Gastroesophageal sphincter (tissue), 4 donors: ENCODE measurements at regions not wholly inside any gene's neighbourhood (a gene's known extent, or its start where the extent isn't known, plus 50 kb on each side); places are given as distances from the start of the nearest gene placed in this dataset.

ENCODE experiments used
- ATAC-seq: fragments of 150-250 bp; one replicate; pipeline ENCODE4 v1.9.1; 2016; ENCODE audit warnings: mild to moderate bottlenecking, moderate library complexity
- H3K27ac ChIP-seq, 4 donors: fragments of 200-600 bp; sonication (generic) in 3 of 4; 1 replicate in 3 of 4; 2 replicates in 1 of 4; pipeline ENCODE4 v1.5.1; 2016 to 2019
- H3K27me3 ChIP-seq: fragments of 200-600 bp; sonication (generic); one replicate; pipeline ENCODE4 v1.5.1; 2019
- H3K36me3 ChIP-seq, 2 donors: fragments of 200-600 bp; sonication (generic); one replicate each; pipeline ENCODE4 v1.5.1; 2019; ENCODE audit warnings: control low read depth in 1 of 2
- H3K4me1 ChIP-seq, 3 donors: fragments of 200-600 bp; sonication (generic); 1 replicate in 2 of 3; 2 replicates in 1 of 3; pipeline ENCODE4 v1.5.1; 2016 to 2019; ENCODE audit warnings: control low read depth in 2 of 3
- H3K4me3 ChIP-seq, 2 donors: fragments of 200-600 bp; sonication (generic); one replicate each; pipeline ENCODE4 v1.5.1; 2019; ENCODE audit warnings: mild to moderate bottlenecking in 1 of 2, moderate library complexity in 1 of 2
- H3K9me3 ChIP-seq, 3 donors: fragments of 200-600 bp; sonication (generic); one replicate each; pipeline ENCODE4 v1.5.1; 2017 to 2019; ENCODE audit warnings: control low read depth in 2 of 3
- CTCF ChIP-seq, 4 experiments: fragments of 200-600 bp in 2 of 4; fragments of 450-650 bp in 2 of 4; sonication (generic) in 1 of 4; IDR thresholded peaks; one replicate each; pipeline ENCODE4 v1.5.1; 2017 to 2019; ENCODE audit warnings: antibody characterized with exemption in 4 of 4, mild to moderate bottlenecking in 2 of 4, moderate library complexity in 2 of 4
- EP300 ChIP-seq: sonication (generic); formaldehyde crosslinking; IDR thresholded peaks from one replicate; pipeline ENCODE4 v1.6.1; 2017; ENCODE audit warnings: antibody characterized with exemption, mild to moderate bottlenecking
- POLR2A ChIP-seq, 2 donors: fragments of 450-650 bp; IDR thresholded peaks; one replicate each; pipeline ENCODE4 v1.6.1; 2017; ENCODE audit warnings: antibody characterized with exemption in 2 of 2, mild to moderate bottlenecking in 2 of 2, moderate library complexity in 1 of 2
- POLR2AphosphoS5 ChIP-seq: sonication (generic); formaldehyde crosslinking; IDR thresholded peaks from one replicate; pipeline ENCODE4 v1.6.1; 2017; ENCODE audit warnings: antibody characterized with exemption
- WGBS, 2 donors: methylation state at CpG; one replicate each; pipeline ENCODE4 v1.1.5; 2018; ENCODE audit warnings: low coverage in 1 of 2; 5-methylcytosine and 5-hydroxymethylcytosine counted together

- Histone ChIP-seq H3K9me3 (no peaks in the 10 kb centered on the region), H3K27ac (no peak overlapping the region), H3K4me3 (no peak overlapping the region), H3K36me3 (no peaks in the 10 kb centered on the region), H3K4me1 (no peaks in the 10 kb centered on the region), H3K27me3 (no peaks in the 10 kb centered on the region)
- no peak for ATAC-seq
- WGBS, 2 donors: 24 to 29% methylated on average over 3 of the region's 3 CpGs
- TF ChIP-seq CTCF (IDR thresholded peaks at IDR 0.05): no peak
- no peak for TF ChIP-seq POLR2A (IDR thresholded peaks at IDR 0.05)
- no peak for TF ChIP-seq EP300
- TF ChIP-seq POLR2AphosphoS5: no peak
Observed at GRCh38 chr4:180937083-180937482, 1306.1 kb upstream of the TENM3 start.

GRCh38 chr4:180940680-180941079 is 1302.5 kb upstream of the TENM3 start:
- no peak overlapping the region for H3K27ac ChIP-seq
- ATAC-seq: no peak
- no peaks in the 10 kb centered on the region for H3K27me3 ChIP-seq
- H3K4me1 ChIP-seq: no peaks in the 10 kb centered on the region
- TF ChIP-seq EP300 (no peak), CTCF (IDR thresholded peaks at IDR 0.05) (no peak), POLR2AphosphoS5 (no peak), POLR2A (IDR thresholded peaks at IDR 0.05) (no peak)
- 83 to 88% methylated on average over 1 of the region's 1 CpG for WGBS, 2 donors
- H3K9me3 ChIP-seq: no peaks in the 10 kb centered on the region
- H3K36me3 ChIP-seq: no peaks in the 10 kb centered on the region
- H3K4me3 ChIP-seq: no peak overlapping the region

- TF ChIP-seq POLR2A (IDR thresholded peaks at IDR 0.05): no peak
- no peak for TF ChIP-seq CTCF (IDR thresholded peaks at IDR 0.05)
- TF ChIP-seq POLR2AphosphoS5: no peak
- TF ChIP-seq EP300: no peak
- no peaks in the 10 kb centered on the region for H3K27me3 ChIP-seq
- H3K9me3 ChIP-seq: no peaks in the 10 kb centered on the region
- no peak for ATAC-seq
- no peak overlapping the region for H3K27ac ChIP-seq
- no peaks in the 10 kb centered on the region for H3K4me1 ChIP-seq
- 64 to 82% methylated on average over 4 to 5 of the region's 5 CpGs for WGBS, 2 donors
- no peak overlapping the region for H3K4me3 ChIP-seq
- H3K36me3 ChIP-seq: no peaks in the 10 kb centered on the region
Observed at GRCh38 chr4:180942367-180942916, 1300.8 kb upstream of the TENM3 start.

GRCh38 chr4:180946188-180946587 is 1297.0 kb upstream of the TENM3 start:
- H3K27me3 ChIP-seq: no peaks in the 10 kb centered on the region
- no peak overlapping the region for H3K27ac ChIP-seq
- no peak for ATAC-seq
- H3K4me3 ChIP-seq: no peak overlapping the region
- H3K4me1 ChIP-seq: no peaks in the 10 kb centered on the region
- no peak for TF ChIP-seq EP300
- TF ChIP-seq CTCF (IDR thresholded peaks at IDR 0.05): no peak
- TF ChIP-seq POLR2A (IDR thresholded peaks at IDR 0.05): no peak
- TF ChIP-seq POLR2AphosphoS5: no peak
- 92 to 95% methylated on average over 2 to 4 of the region's 4 CpGs for WGBS, 2 donors
- H3K9me3 ChIP-seq: no peaks in the 10 kb centered on the region
- no peaks in the 10 kb centered on the region for H3K36me3 ChIP-seq

GRCh38 chr4:180947425-180947824 is 1295.8 kb upstream of the TENM3 start:
- no peaks in the 10 kb centered on the region for H3K9me3 ChIP-seq
- TF ChIP-seq CTCF (IDR thresholded peaks at IDR 0.05) (peak in 1 of 4 experiments; percentile 13), POLR2A (IDR thresholded peaks at IDR 0.05) (no peak)
- WGBS, 2 donors: 8 to 19% methylated on average over 5 of the region's 5 CpGs
- no peak for ATAC-seq
- no peak overlapping the region for H3K4me3 ChIP-seq
- H3K36me3 ChIP-seq: no peaks in the 10 kb centered on the region
- no peaks in the 10 kb centered on the region for H3K4me1 ChIP-seq
- no peak overlapping the region for H3K27ac ChIP-seq
- H3K27me3 ChIP-seq: no peaks in the 10 kb centered on the region
